GM12878 (cell line): ENCODE measurements at regions not wholly inside any gene's neighbourhood (a gene's known extent, or its start where the extent isn't known, plus 50 kb on each side); places are given as distances from the start of the nearest gene placed in this dataset.

ENCODE experiments used
- ATAC-seq: fragments of 200-7000 bp; cut with Tn5 transposase; 3 replicates; pipeline ENCODE4 v1.9.1; 2020; ENCODE audit warnings: mild to moderate bottlenecking, moderate library complexity
- BruUV-seq: library from RNA; stranded (reverse); fragments of 400-500 nt; replicated peaks from 2 replicates; lab custom pipeline; 2021; lab: Mats Ljungman, UMichigan
- CTCF ChIA-PET: fragments of 300-600 bp; sonication (Branson Sonifier 250); formaldehyde crosslinking; extraction: SDS; loops from one replicate; lab custom pipeline; 2021; ENCODE audit warnings: inconsistent platforms; lab: Yijun Ruan, JAX
- POLR2A ChIA-PET: fragments of 350-600 bp; formaldehyde crosslinking; extraction: SDS; loops from one replicate; lab custom pipeline; 2021; ENCODE audit warnings: inconsistent platforms; lab: Charles Lee
- RAD21 ChIA-PET: fragments of 300-600 bp; sonication (Branson Sonifier 250); formaldehyde crosslinking; loops from one replicate; lab custom pipeline; 2023; ENCODE audit warnings: antibody characterized with exemption; ENCODE audit not compliant: unreplicated experiment; lab: Charles Lee
- SMC1A ChIA-PET: fragments of 300-600 bp; sonication (Branson Sonifier 250); formaldehyde crosslinking; loops from one replicate; lab custom pipeline; 2023; ENCODE audit not compliant: unreplicated experiment, uncharacterized antibody; lab: Charles Lee
- DNase-seq: peaks from one replicate; pipeline ENCODE4 v3.0.0-alpha.2; 2011; ENCODE audit warnings: low read depth, low spot score
- FAIRE-seq: peaks from 3 replicates; lab custom pipeline; 2011; peaks lifted over from hg19 to GRCh38; lab: Jason Lieb, UNC
- H2AFZ ChIP-seq: 2 replicates; pipeline ENCODE4 v1.6.0; 2011; ENCODE audit warnings: low read depth, low read length, control low read depth; ENCODE audit not compliant: control insufficient read depth
- H3K27ac ChIP-seq: 2 replicates; pipeline ENCODE4 v1.5.1; 2011; ENCODE audit warnings: control low read depth; ENCODE audit not compliant: control insufficient read depth, insufficient read depth
- H3K27me3 ChIP-seq, 2 experiments: replicated peaks in 1 of 2; 2 replicates each; pipeline versions ENCODE4 v1.6.0 to v1.6.1; 2011; ENCODE audit warnings: low read length in 1 of 2; ENCODE audit not compliant: control insufficient read depth in 2 of 2, insufficient read depth in 2 of 2
- H3K36me3 ChIP-seq, 2 experiments: 2 replicates each; pipeline ENCODE4 v1.5.1; 2011; ENCODE audit warnings: low read length in 1 of 2; ENCODE audit not compliant: control insufficient read depth in 2 of 2, insufficient read depth in 2 of 2
- H3K4me1 ChIP-seq: 2 replicates; pipeline ENCODE4 v1.6.1; 2011; ENCODE audit warnings: mild to moderate bottlenecking, low read length, moderate library complexity, mixed read lengths; ENCODE audit not compliant: control insufficient read depth, insufficient read depth
- H3K4me2 ChIP-seq: 2 replicates; pipeline ENCODE4 v1.6.0; 2011; ENCODE audit warnings: control low read depth; ENCODE audit not compliant: control insufficient read depth, insufficient read depth
- H3K4me3 ChIP-seq: fragments of 200-600 bp; sonication (generic); 2 replicates; pipeline ENCODE4 v1.5.1; 2016
- H3K79me2 ChIP-seq: 2 replicates; pipeline ENCODE4 v1.6.0; 2011; ENCODE audit warnings: low read length; ENCODE audit not compliant: control insufficient read depth, insufficient read depth
- H3K9ac ChIP-seq: 2 replicates; pipeline ENCODE4 v1.8.0; 2011; ENCODE audit warnings: low read length, control low read depth, mixed read lengths; ENCODE audit not compliant: control insufficient read depth, insufficient read depth
- H3K9me3 ChIP-seq: replicated peaks from 3 replicates; pipeline ENCODE4 v1.5.1; 2011; ENCODE audit warnings: mild to moderate bottlenecking, low read length; ENCODE audit not compliant: control insufficient read depth, insufficient read depth
- H4K20me1 ChIP-seq: 2 replicates; pipeline ENCODE4 v1.6.0; 2011; ENCODE audit not compliant: control insufficient read depth, insufficient read depth
- ESRRA ChIP-seq: IDR thresholded peaks from 2 replicates; pipeline ENCODE4 v1.6.1; 2012; ENCODE audit warnings: mild to moderate bottlenecking, low read length, improper control_type of control experiment
- HCFC1 ChIP-seq: fragments of 150-350 bp; IDR thresholded peaks from 2 replicates; pipeline ENCODE4 v1.6.1; 2014; ENCODE audit warnings: low read length
- HDGF ChIP-seq: fragments of 450-650 bp; IDR thresholded peaks from 2 replicates; pipeline ENCODE4 v1.6.1; 2016; ENCODE audit warnings: antibody characterized with exemption
- JUNB ChIP-seq: IDR thresholded peaks from 2 replicates; pipeline ENCODE4 v1.6.1; 2016; ENCODE audit warnings: antibody characterized with exemption, mild to moderate bottlenecking
- SIX5 ChIP-seq: IDR thresholded peaks from 2 replicates; pipeline ENCODE4 v1.6.1; 2011; ENCODE audit warnings: mild to moderate bottlenecking, low read depth, low read length, moderate library complexity; ENCODE audit not compliant: severe bottlenecking
- YBX1 ChIP-seq: fragments of 450-650 bp; IDR thresholded peaks from 2 replicates; pipeline ENCODE4 v1.6.1; 2016; ENCODE audit warnings: antibody characterized with exemption
- WGBS: methylation state at CpG from one replicate; pipeline ENCODE4 v1.1.6; 2016; ENCODE audit warnings: low lambda C conversion rate; ENCODE audit not compliant: insufficient replicate concordance, insufficient coverage; ENCODE audit errors: missing lambda C conversion rate; 5-methylcytosine and 5-hydroxymethylcytosine counted together
- in situ Hi-C: fragments of 300-500 bp; cut with MboI; formaldehyde crosslinking; loops from 9 replicates; pipeline ENCODE4 v1.14.3; 2018; ENCODE audit warnings: mixed read lengths
- intact Hi-C: fragments of 100-400 bp; cut with micrococcal nuclease; formaldehyde crosslinking; loops from one replicate; pipeline ENCODE4 v1.14.2; 2022; ENCODE audit not compliant: unreplicated experiment
- TF ChIP-seq, protein P1 (sequence below): fragments of 450-650 bp; IDR thresholded peaks from 2 replicates; pipeline ENCODE4 v1.6.1; 2016; ENCODE audit warnings: mild to moderate bottlenecking, moderate library complexity, borderline replicate concordance

DNA sequence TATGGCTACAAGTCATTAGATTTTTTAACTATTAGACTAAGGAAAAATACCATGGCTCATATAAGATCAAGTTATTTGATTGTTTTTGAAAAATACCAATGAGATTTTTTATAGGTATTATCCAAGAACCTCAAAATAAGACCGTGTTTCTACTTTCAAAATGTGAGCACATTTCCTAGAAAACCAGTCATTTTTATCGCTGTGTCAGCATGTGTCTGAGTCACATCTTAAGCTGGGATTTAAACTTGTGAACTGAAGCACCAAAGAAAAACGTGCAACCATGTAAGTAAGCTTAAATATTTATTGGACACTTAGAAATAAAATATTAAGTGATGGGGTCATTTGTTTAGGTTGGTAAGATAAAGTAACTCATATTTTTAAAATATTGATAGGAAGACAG lies 1676.0 kb upstream of the NUDT12 start:
- DNase-seq, result no peak
- H3K27ac ChIP-seq, result no peak overlapping the region
- no peaks in the 10 kb centered on the region for H3K9me3 ChIP-seq
- TF ChIP-seq, protein P1, sequence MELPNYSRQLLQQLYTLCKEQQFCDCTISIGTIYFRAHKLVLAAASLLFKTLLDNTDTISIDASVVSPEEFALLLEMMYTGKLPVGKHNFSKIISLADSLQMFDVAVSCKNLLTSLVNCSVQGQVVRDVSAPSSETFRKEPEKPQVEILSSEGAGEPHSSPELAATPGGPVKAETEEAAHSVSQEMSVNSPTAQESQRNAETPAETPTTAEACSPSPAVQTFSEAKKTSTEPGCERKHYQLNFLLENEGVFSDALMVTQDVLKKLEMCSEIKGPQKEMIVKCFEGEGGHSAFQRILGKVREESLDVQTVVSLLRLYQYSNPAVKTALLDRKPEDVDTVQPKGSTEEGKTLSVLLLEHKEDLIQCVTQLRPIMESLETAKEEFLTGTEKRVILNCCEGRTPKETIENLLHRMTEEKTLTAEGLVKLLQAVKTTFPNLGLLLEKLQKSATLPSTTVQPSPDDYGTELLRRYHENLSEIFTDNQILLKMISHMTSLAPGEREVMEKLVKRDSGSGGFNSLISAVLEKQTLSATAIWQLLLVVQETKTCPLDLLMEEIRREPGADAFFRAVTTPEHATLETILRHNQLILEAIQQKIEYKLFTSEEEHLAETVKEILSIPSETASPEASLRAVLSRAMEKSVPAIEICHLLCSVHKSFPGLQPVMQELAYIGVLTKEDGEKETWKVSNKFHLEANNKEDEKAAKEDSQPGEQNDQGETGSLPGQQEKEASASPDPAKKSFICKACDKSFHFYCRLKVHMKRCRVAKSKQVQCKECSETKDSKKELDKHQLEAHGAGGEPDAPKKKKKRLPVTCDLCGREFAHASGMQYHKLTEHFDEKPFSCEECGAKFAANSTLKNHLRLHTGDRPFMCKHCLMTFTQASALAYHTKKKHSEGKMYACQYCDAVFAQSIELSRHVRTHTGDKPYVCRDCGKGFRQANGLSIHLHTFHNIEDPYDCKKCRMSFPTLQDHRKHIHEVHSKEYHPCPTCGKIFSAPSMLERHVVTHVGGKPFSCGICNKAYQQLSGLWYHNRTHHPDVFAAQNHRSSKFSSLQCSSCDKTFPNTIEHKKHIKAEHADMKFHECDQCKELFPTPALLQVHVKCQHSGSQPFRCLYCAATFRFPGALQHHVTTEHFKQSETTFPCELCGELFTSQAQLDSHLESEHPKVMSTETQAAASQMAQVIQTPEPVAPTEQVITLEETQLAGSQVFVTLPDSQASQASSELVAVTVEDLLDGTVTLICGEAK, result no peak
- TF ChIP-seq HCFC1 (no peak), ESRRA (no peak), YBX1 (no peak), SIX5 (no peak), HDGF (no peak), JUNB (no peak)
- TF ChIP-seq, all 136 proteins: peak for 0
- Histone ChIP-seq H3K4me3 (no peak overlapping the region), H3K27me3 (no peaks in the 10 kb centered on the region), H3K36me3 (no peaks in the 10 kb centered on the region), H3K9ac (no peak overlapping the region), H3K4me1 (no peaks in the 10 kb centered on the region), H4K20me1 (no peaks in the 10 kb centered on the region), H2AFZ (no peak overlapping the region), H3K79me2 (no peaks in the 10 kb centered on the region), H3K4me2 (no peak overlapping the region)
- CTCF ChIA-PET, result no interaction called here
- RAD21 ChIA-PET, result no interaction called here
- in situ Hi-C loops, result no loop called here
- ATAC-seq, result no peak
- no TSS peak for BruUV-seq
- FAIRE-seq, result no peak
- POLR2A ChIA-PET, result no interaction called here
- SMC1A ChIA-PET, result interaction anchor here (1.1 kb wide), 1 partner anchor 99 kb away, joined by 3 read pairs; no protein-coding TSS in a partner anchor
- intact Hi-C loops, result no loop called here
- WGBS, result 23% methylated on average over 3 of the region's 3 CpGs
